Right atrium auricular region (tissue), 2 donors: ENCODE measurements at regions not wholly inside any gene's neighbourhood (a gene's known extent, or its start where the extent isn't known, plus 50 kb on each side); places are given as distances from the start of the nearest gene placed in this dataset.
"Not testable (repeated sequence)": the region's sequence is repeated elsewhere in the genome, so short reads cannot be mapped to it uniquely, and the experiment has no call there.

Experiments used
- DNase-seq: peaks from one replicate; pipeline ENCODE4 v3.0.0-alpha.2; 2019; ENCODE audit warnings: low spot score
- H3K27ac ChIP-seq, 2 donors: fragments of 200-600 bp; sonication (generic); 1 replicate in 1 of 2; 2 replicates in 1 of 2; pipeline ENCODE4 v1.5.1; 2016 to 2019
- H3K27me3 ChIP-seq, 2 donors: fragments of 200-600 bp; sonication (generic); one replicate each; pipeline versions ENCODE4 v1.5.1 to v1.6.0; 2017 to 2019
- H3K36me3 ChIP-seq: fragments of 200-600 bp; sonication (generic); one replicate; pipeline ENCODE4 v1.5.1; 2016
- H3K4me1 ChIP-seq, 2 donors: fragments of 200-600 bp; sonication (generic); one replicate each; pipeline versions ENCODE4 v1.5.1 to v1.6.0; 2017 to 2019
- H3K4me3 ChIP-seq, 2 donors: fragments of 200-600 bp; sonication (generic); 1 replicate in 1 of 2; 2 replicates in 1 of 2; pipeline ENCODE4 v1.5.1; 2017 to 2019; ENCODE audit warnings: mild to moderate bottlenecking in 1 of 2, moderate library complexity in 1 of 2
- H3K9me3 ChIP-seq, 2 donors: fragments of 200-600 bp; sonication (generic); one replicate each; pipeline ENCODE4 v1.5.1; 2019
- CTCF ChIP-seq, 2 donors: fragments of 200-600 bp; sonication (generic); IDR thresholded peaks; one replicate each; pipeline ENCODE4 v1.5.1; 2019; ENCODE audit warnings: antibody characterized with exemption in 2 of 2

- no peak overlapping the region for H3K27ac ChIP-seq
- no peaks in the 10 kb centered on the region for H3K27me3 ChIP-seq
- no peaks in the 10 kb centered on the region for H3K4me1 ChIP-seq
- no peaks in the 10 kb centered on the region for H3K36me3 ChIP-seq
- TF ChIP-seq CTCF (IDR thresholded peaks at IDR 0.05) = no peak
- DNase-seq = no peak
- H3K9me3 ChIP-seq = no peaks in the 10 kb centered on the region
- no peak overlapping the region for H3K4me3 ChIP-seq
Observed at GRCh38 chr20:48042628-48043027, 257.3 kb upstream of the SULF2 start.

GRCh38 chr20:48041078-48041780 lies 255.9 kb upstream of the SULF2 start:
- H3K27ac ChIP-seq = no peak overlapping the region
- TF ChIP-seq CTCF (IDR thresholded peaks at IDR 0.05) = no peak
- H3K36me3 ChIP-seq = no peaks in the 10 kb centered on the region
- H3K4me1 ChIP-seq = no peaks in the 10 kb centered on the region
- H3K9me3 ChIP-seq = no peaks in the 10 kb centered on the region
- no peak for DNase-seq
- no peak overlapping the region for H3K4me3 ChIP-seq
- no peaks in the 10 kb centered on the region for H3K27me3 ChIP-seq

- no peak overlapping the region for H3K4me3 ChIP-seq
- TF ChIP-seq CTCF (IDR thresholded peaks at IDR 0.05) = no peak
- H3K9me3 ChIP-seq = no peaks in the 10 kb centered on the region
- H3K27me3 ChIP-seq = no peaks in the 10 kb centered on the region
- DNase-seq = no peak
- H3K4me1 ChIP-seq = no peaks in the 10 kb centered on the region
- no peaks in the 10 kb centered on the region for H3K36me3 ChIP-seq
- H3K27ac ChIP-seq = no peak overlapping the region
Observed at GRCh38 chr20:48040491-48040890, 255.2 kb upstream of the SULF2 start.

GRCh38 chr20:48040051-48040450 lies 254.8 kb upstream of the SULF2 start:
- no peak for DNase-seq
- TF ChIP-seq CTCF (IDR thresholded peaks at IDR 0.05) = no peak
- no peaks in the 10 kb centered on the region for H3K4me1 ChIP-seq
- H3K4me3 ChIP-seq = no peak overlapping the region
- no peaks in the 10 kb centered on the region for H3K36me3 ChIP-seq
- H3K9me3 ChIP-seq = no peaks in the 10 kb centered on the region
- no peak overlapping the region for H3K27ac ChIP-seq
- H3K27me3 ChIP-seq = no peaks in the 10 kb centered on the region

- Histone ChIP-seq H3K9me3 (no peaks in the 10 kb centered on the region), H3K36me3 (no peaks in the 10 kb centered on the region), H3K27me3 (no peaks in the 10 kb centered on the region), H3K27ac (no peak overlapping the region), H3K4me3 (no peak overlapping the region), H3K4me1 (no peaks in the 10 kb centered on the region)
- DNase-seq = no peak
- TF ChIP-seq CTCF (IDR thresholded peaks at IDR 0.05) = no peak
Observed at GRCh38 chr20:48039514-48039913, 254.2 kb upstream of the SULF2 start.

- Histone ChIP-seq H3K4me1 (no peaks in the 10 kb centered on the region), H3K9me3 (no peaks in the 10 kb centered on the region), H3K27me3 (no peaks in the 10 kb centered on the region), H3K4me3 (no peak overlapping the region), H3K36me3 (no peaks in the 10 kb centered on the region), H3K27ac (no peak overlapping the region)
- TF ChIP-seq CTCF (IDR thresholded peaks at IDR 0.05) = no peak
- DNase-seq = no peak
Observed at GRCh38 chr20:48038713-48039112, 253.4 kb upstream of the SULF2 start.

- not testable (repeated sequence) for H3K27ac ChIP-seq, H3K36me3 ChIP-seq, H3K4me1 ChIP-seq, DNase-seq, H3K4me3 ChIP-seq, H3K27me3 ChIP-seq, H3K9me3 ChIP-seq
Observed at GRCh38 chr20:48037798-48038197, 252.5 kb upstream of the SULF2 start.
